ENCODE measurements at regions not wholly inside any gene's neighbourhood (a gene's known extent, or its start where the extent isn't known, plus 50 kb on each side); places are given as distances from the start of the nearest gene placed in this dataset.

GRCh38 chr16:73545290-73545689 is 497.4 kb upstream of the ZFHX3 start:
- no peak for TF ChIP-seq CTCF (IDR thresholded peaks at IDR 0.05)
- Histone ChIP-seq H3K9me3 (no peaks in the 10 kb centered on the region), H3K36me3 (no peaks in the 10 kb centered on the region), H3K4me1 (ENCODE audit: control insufficient read depth in 1 of 2, insufficient read depth in 1 of 2, low read depth in 1 of 2, low read length in 1 of 2) (no peaks in the 10 kb centered on the region), H3K27ac (no peak overlapping the region), H3K4me3 (ENCODE audit: low read depth in 1 of 2, low read length in 1 of 2) (no peak overlapping the region), H3K27me3 (peaks cover 68% of the 10 kb centered on the region)

DNA sequence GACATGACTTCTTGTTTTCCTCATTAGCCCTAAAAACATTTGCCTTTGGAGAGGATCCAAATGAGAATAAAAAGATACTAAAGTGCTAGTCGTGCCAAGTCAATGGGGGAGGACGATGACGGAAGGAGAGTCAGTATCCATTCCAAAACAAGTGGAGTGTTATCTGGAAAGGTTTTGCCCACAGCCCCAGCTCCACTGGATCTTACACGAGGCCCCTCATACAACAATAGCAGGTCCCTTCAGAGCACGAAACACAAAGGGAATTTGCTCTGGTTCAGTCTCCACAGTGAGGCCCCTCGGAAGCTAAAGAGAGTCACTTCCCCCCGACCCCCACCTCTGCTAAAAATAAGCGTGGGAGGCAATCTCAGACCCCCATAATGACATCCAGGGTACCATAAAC is 496.9 kb upstream of the ZFHX3 start:
- Histone ChIP-seq H3K4me3 (ENCODE audit: low read depth in 1 of 2, low read length in 1 of 2) (no peak overlapping the region), H3K4me1 (ENCODE audit: control insufficient read depth in 1 of 2, insufficient read depth in 1 of 2, low read depth in 1 of 2, low read length in 1 of 2) (no peaks in the 10 kb centered on the region), H3K9me3 (no peaks in the 10 kb centered on the region), H3K27me3 (peaks cover 68% of the 10 kb centered on the region), H3K36me3 (no peaks in the 10 kb centered on the region), H3K27ac (no peak overlapping the region)
- no peak for TF ChIP-seq CTCF (IDR thresholded peaks at IDR 0.05)

DNA sequence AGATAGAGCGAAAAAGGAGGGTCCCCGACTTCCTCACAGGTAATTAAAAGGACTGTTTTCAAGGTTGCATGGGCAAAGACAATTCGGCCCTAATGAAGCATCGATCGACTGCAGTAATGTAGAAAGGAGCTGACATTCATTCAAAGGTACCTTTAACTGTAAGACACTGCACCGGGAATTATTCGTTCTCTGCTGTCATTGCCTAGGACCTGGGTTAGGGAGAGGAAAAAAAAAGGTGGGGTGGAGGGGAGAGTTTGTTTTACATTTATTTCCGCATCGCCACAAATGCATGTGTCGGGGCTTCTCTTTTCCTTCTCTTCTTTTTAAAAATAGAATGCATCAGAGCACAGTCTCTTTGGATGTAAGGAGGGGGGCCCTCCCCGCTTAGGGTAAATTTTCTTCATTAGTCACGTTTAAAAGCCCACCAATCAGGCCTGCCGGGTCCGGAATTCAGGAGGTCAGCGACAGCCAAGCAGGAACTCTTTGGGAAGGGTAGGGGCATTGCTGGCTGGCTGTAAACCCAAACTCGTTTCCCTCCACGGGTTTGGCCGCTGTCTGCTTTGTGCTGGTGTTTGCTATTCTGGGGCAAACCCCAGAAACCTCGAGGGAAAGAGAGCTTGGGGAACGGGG is 496.2 kb upstream of the ZFHX3 start:
- H3K27ac ChIP-seq, result no peak overlapping the region
- no peaks in the 10 kb centered on the region for H3K4me1 ChIP-seq (ENCODE audit: control insufficient read depth in 1 of 2, insufficient read depth in 1 of 2, low read depth in 1 of 2, low read length in 1 of 2)
- H3K36me3 ChIP-seq, result no peaks in the 10 kb centered on the region
- no peak overlapping the region for H3K4me3 ChIP-seq (ENCODE audit: low read depth in 1 of 2, low read length in 1 of 2)
- TF ChIP-seq CTCF (IDR thresholded peaks at IDR 0.05), result no peak
- no peaks in the 10 kb centered on the region for H3K9me3 ChIP-seq
- H3K27me3 ChIP-seq, result peaks cover 68% of the 10 kb centered on the region

DNA sequence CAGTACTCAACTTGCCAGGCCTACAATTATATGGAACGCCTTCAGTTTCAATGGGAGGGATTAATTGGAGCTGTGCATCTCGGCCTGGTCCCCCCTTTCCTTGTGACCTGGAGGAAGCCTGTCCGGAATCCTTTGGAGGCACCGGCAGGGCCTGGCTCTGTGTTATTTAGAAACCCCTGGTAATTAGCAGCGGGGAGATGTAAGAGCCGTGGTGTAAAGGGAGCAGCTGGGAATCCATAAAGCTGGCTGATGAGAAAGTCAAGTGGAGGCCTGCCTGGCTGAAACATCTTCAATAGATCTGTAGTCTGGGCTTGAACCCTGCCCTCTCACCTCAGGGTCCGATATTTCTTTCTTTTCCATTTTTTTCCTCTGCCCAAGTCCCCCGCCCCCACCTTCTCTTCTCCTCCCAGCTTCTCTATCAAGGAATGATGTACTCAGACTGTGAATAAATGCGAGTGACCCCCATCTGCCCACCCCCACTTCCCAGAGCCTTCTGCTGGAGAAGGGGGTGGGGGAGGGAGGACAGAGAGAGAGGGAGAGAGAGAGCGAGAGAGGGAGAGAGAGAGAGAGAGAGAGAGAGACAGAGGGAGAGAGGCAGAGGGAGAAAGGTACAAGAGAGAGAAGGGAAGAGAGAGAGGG is 495.5 kb upstream of the ZFHX3 start:
- no peak overlapping the region for H3K27ac ChIP-seq
- no peaks in the 10 kb centered on the region for H3K9me3 ChIP-seq
- no peak for TF ChIP-seq CTCF (IDR thresholded peaks at IDR 0.05)
- no peak overlapping the region for H3K4me3 ChIP-seq (ENCODE audit: low read depth in 1 of 2, low read length in 1 of 2)
- no peaks in the 10 kb centered on the region for H3K36me3 ChIP-seq
- peaks cover 64% of the 10 kb centered on the region for H3K27me3 ChIP-seq
- H3K4me1 ChIP-seq (ENCODE audit: control insufficient read depth in 1 of 2, insufficient read depth in 1 of 2, low read depth in 1 of 2, low read length in 1 of 2), result no peaks in the 10 kb centered on the region

DNA sequence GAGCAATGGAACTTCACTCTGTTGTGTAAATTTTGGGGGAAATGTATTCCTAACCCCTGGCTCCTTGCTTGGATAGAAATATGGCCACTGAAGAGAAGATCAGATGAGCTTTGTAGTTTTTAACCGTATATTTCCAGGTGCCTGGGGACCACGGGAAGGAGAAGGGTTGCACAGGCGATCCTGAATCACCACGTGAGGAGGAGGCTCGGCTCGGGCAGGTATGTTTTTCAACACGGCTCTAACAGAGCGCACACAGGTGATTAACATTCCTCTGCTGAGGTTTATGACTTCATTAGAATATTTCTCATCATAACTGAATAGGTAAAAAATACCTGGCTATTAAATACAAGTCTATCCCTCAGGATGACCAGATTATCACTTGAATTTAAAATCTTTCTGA is 495.0 kb upstream of the ZFHX3 start:
- H3K4me3 ChIP-seq (ENCODE audit: low read depth in 1 of 2, low read length in 1 of 2), result no peak overlapping the region
- H3K9me3 ChIP-seq, result no peaks in the 10 kb centered on the region
- no peak overlapping the region for H3K27ac ChIP-seq
- no peak for TF ChIP-seq CTCF (IDR thresholded peaks at IDR 0.05)
- peaks cover 59% of the 10 kb centered on the region for H3K27me3 ChIP-seq
- no peaks in the 10 kb centered on the region for H3K36me3 ChIP-seq
- no peaks in the 10 kb centered on the region for H3K4me1 ChIP-seq (ENCODE audit: control insufficient read depth in 1 of 2, insufficient read depth in 1 of 2, low read depth in 1 of 2, low read length in 1 of 2)

All from neutrophil (primary cell).